OCI-LY1 (cell line): ENCODE measurements at regions not wholly inside any gene's neighbourhood (a gene's known extent, or its start where the extent isn't known, plus 50 kb on each side); places are given as distances from the start of the nearest gene placed in this dataset.

Experiments used
- EZH2 ChIP-seq: fragments of 200-600 bp; sonication (generic), shearing (Covaris generic); IDR thresholded peaks from 2 replicates; pipeline ENCODE4 v1.8.0; 2017; ENCODE audit warnings: borderline replicate concordance, mixed run types, mild to moderate bottlenecking, antibody characterized with exemption, low read length, moderate library complexity, mixed read lengths
- TF ChIP-seq, protein P1 (sequence below): fragments of 200-600 bp; sonication (generic), shearing (Covaris generic); IDR thresholded peaks from 2 replicates; pipeline ENCODE4 v1.5.1; 2017; ENCODE audit warnings: mild to moderate bottlenecking, antibody characterized with exemption, low read length, moderate library complexity, mixed read lengths

DNA sequence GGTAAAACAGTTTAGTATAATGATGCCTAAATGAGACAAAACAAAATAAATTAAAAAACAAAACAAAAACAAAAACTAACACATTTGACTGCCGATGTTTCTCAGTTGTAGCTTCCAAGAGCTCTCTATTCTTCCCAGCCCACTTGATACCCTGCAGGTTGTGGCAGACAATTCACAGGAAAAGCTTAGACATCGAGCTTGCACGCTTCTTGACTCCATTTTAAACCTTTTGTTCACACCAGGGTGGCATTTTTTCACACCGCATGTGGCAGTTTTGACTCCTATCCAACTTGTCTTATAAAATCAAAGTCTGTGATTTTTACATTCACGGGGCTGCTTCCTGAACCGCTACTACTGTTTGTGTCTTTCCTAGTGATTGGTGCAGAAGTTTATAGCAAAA is 575.9 kb downstream of the USP25 start:
- TF ChIP-seq, protein P1, sequence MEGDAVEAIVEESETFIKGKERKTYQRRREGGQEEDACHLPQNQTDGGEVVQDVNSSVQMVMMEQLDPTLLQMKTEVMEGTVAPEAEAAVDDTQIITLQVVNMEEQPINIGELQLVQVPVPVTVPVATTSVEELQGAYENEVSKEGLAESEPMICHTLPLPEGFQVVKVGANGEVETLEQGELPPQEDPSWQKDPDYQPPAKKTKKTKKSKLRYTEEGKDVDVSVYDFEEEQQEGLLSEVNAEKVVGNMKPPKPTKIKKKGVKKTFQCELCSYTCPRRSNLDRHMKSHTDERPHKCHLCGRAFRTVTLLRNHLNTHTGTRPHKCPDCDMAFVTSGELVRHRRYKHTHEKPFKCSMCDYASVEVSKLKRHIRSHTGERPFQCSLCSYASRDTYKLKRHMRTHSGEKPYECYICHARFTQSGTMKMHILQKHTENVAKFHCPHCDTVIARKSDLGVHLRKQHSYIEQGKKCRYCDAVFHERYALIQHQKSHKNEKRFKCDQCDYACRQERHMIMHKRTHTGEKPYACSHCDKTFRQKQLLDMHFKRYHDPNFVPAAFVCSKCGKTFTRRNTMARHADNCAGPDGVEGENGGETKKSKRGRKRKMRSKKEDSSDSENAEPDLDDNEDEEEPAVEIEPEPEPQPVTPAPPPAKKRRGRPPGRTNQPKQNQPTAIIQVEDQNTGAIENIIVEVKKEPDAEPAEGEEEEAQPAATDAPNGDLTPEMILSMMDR = no peak
- no peak for TF ChIP-seq EZH2
